ENCODE measurements at regions not wholly inside any gene's neighbourhood (a gene's known extent, or its start where the extent isn't known, plus 50 kb on each side); places are given as distances from the start of the nearest gene placed in this dataset.

GRCh38 chr9:115766370-115766955 is 387.1 kb upstream of the PAPPA start:
- no peak overlapping the region for H3K4me3 Mint-ChIP-seq (ENCODE audit: low read depth, unreplicated experiment)
- no peak for DNase-seq
- BruUV-seq (replicated peaks), result no TSS peak
- no peak overlapping the region for H3K27ac Mint-ChIP-seq (ENCODE audit: unreplicated experiment)
- no peaks in the 10 kb centered on the region for H3K4me1 Mint-ChIP-seq (ENCODE audit: low read depth, unreplicated experiment)
- no peak for TF ChIP-seq CTCF (IDR thresholded peaks at IDR 0.05; ENCODE audit: unreplicated experiment)
- no peaks in the 10 kb centered on the region for H3K36me3 Mint-ChIP-seq (ENCODE audit: insufficient read depth, unreplicated experiment)
- intact Hi-C loops (cut with micrococcal nuclease; ENCODE audit: unreplicated experiment), result no loop called here
- peaks cover 8% of the 10 kb centered on the region for H3K9me3 Mint-ChIP-seq (ENCODE audit: low read depth, unreplicated experiment)
- no peaks in the 10 kb centered on the region for H3K27me3 Mint-ChIP-seq (ENCODE audit: unreplicated experiment)
- CTCF ChIA-PET, result interaction anchor here (0.6 kb wide), 1 partner anchor 1473 kb away, joined by 3 read pairs; no protein-coding TSS in a partner anchor

DNA sequence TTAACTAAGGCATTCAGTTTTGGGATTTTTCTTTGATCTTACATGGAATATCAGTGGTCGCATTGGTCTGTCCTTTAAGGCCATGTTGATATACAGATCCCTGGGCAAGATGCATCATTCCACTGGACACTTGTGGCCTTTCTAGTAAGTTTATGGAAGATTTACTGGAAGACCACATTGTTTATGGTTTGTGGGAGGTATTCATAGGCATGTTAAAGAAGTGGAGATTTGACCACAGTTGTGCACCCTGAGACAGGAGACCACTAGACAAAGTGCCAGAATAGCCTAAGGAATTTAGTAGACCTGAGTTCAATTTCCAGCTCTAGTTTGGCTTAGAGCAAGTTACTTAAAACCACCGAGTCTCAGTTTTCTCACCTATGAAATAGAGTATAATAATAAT is 383.1 kb upstream of the PAPPA start:
- Mint-ChIP-seq H3K27ac (ENCODE audit: unreplicated experiment) (no peak overlapping the region), H3K9me3 (ENCODE audit: low read depth, unreplicated experiment) (peaks cover 6% of the 10 kb centered on the region), H3K4me1 (ENCODE audit: low read depth, unreplicated experiment) (no peaks in the 10 kb centered on the region), H3K4me3 (ENCODE audit: low read depth, unreplicated experiment) (no peak overlapping the region), H3K27me3 (ENCODE audit: unreplicated experiment) (no peaks in the 10 kb centered on the region), H3K36me3 (ENCODE audit: insufficient read depth, unreplicated experiment) (no peaks in the 10 kb centered on the region)
- intact Hi-C loops (cut with micrococcal nuclease; ENCODE audit: unreplicated experiment), result no loop called here
- no TSS peak for BruUV-seq (replicated peaks)
- CTCF ChIA-PET, result no interaction called here
- TF ChIP-seq CTCF (IDR thresholded peaks at IDR 0.05; ENCODE audit: unreplicated experiment), result no peak
- no peak for DNase-seq

- no peak for TF ChIP-seq CTCF (IDR thresholded peaks at IDR 0.05; ENCODE audit: unreplicated experiment)
- CTCF ChIA-PET, result no interaction called here
- no peak overlapping the region for H3K4me3 Mint-ChIP-seq (ENCODE audit: low read depth, unreplicated experiment)
- DNase-seq, result no peak
- no peaks in the 10 kb centered on the region for H3K4me1 Mint-ChIP-seq (ENCODE audit: low read depth, unreplicated experiment)
- H3K9me3 Mint-ChIP-seq (ENCODE audit: low read depth, unreplicated experiment), result no peaks in the 10 kb centered on the region
- intact Hi-C loops (cut with micrococcal nuclease; ENCODE audit: unreplicated experiment), result no loop called here
- H3K27me3 Mint-ChIP-seq (ENCODE audit: unreplicated experiment), result no peaks in the 10 kb centered on the region
- BruUV-seq (replicated peaks), result no TSS peak
- no peaks in the 10 kb centered on the region for H3K36me3 Mint-ChIP-seq (ENCODE audit: insufficient read depth, unreplicated experiment)
- no peak overlapping the region for H3K27ac Mint-ChIP-seq (ENCODE audit: unreplicated experiment)
Measured at GRCh38 chr9:115775659-115776058, 377.9 kb upstream of the PAPPA start.

DNA sequence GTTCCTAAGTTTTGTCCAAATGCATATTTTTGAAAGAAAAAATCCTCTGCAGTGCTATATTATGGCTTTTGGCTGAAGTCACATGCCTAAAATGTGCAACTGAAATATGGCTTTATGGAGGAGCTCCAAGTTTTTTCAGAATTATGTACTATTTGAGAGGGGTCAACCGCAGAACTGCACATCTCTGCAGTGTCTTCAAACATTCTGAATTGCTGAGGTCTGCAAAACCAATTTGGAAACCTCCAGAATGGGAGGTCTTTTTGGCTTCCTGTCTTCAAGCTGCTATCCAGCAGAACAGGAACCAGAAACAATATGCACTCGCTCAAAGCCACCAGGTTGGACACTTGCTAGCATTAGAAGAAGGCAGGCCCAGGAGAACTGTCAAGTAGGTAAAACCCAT is 376.0 kb upstream of the PAPPA start:
- intact Hi-C loops (cut with micrococcal nuclease; ENCODE audit: unreplicated experiment), result no loop called here
- no TSS peak for BruUV-seq (replicated peaks)
- H3K36me3 Mint-ChIP-seq (ENCODE audit: insufficient read depth, unreplicated experiment), result no peaks in the 10 kb centered on the region

More for the DNA sequence above, 376.0 kb upstream of the PAPPA start:
- no peak overlapping the region for H3K27ac Mint-ChIP-seq (ENCODE audit: unreplicated experiment)
- CTCF ChIA-PET, result no interaction called here
- no peaks in the 10 kb centered on the region for H3K27me3 Mint-ChIP-seq (ENCODE audit: unreplicated experiment)
- no peak for DNase-seq
- H3K4me1 Mint-ChIP-seq (ENCODE audit: low read depth, unreplicated experiment), result no peaks in the 10 kb centered on the region
- H3K4me3 Mint-ChIP-seq (ENCODE audit: low read depth, unreplicated experiment), result no peak overlapping the region
- TF ChIP-seq CTCF (IDR thresholded peaks at IDR 0.05; ENCODE audit: unreplicated experiment), result no peak
- peaks cover 3% of the 10 kb centered on the region for H3K9me3 Mint-ChIP-seq (ENCODE audit: low read depth, unreplicated experiment)

All from Calu3 (cell line).